Stomach (tissue), 4 donors: ENCODE measurements at regions not wholly inside any gene's neighbourhood (a gene's known extent, or its start where the extent isn't known, plus 50 kb on each side); places are given as distances from the start of the nearest gene placed in this dataset.

Experiments
- CTCF ChIP-seq, 7 experiments: fragments of 450-650 bp in 4 of 7; fragments of 200-600 bp in 3 of 7; sonication (generic) in 3 of 7; IDR thresholded peaks; one replicate each; pipeline ENCODE4 v1.5.1; 2016 to 2019; ENCODE audit warnings: antibody characterized with exemption in 7 of 7, control low read depth in 2 of 7, mild to moderate bottlenecking in 1 of 7
- POLR2A ChIP-seq, 4 donors: fragments of 450-650 bp; IDR thresholded peaks; one replicate each; pipeline ENCODE4 v1.6.1; 2016; ENCODE audit warnings: antibody characterized with exemption in 4 of 4, control low read depth in 2 of 4, mild to moderate bottlenecking in 1 of 4, moderate library complexity in 1 of 4

GRCh38 chr5:135670588-135670987 lies 91.8 kb upstream of the CXCL14 start:
- TF ChIP-seq CTCF (IDR thresholded peaks at IDR 0.05): no peak
- no peak for TF ChIP-seq POLR2A (IDR thresholded peaks at IDR 0.05)
